ENCODE measurements at regions not wholly inside any gene's neighbourhood (a gene's known extent, or its start where the extent isn't known, plus 50 kb on each side); places are given as distances from the start of the nearest gene placed in this dataset.

- TF ChIP-seq, protein P1, sequence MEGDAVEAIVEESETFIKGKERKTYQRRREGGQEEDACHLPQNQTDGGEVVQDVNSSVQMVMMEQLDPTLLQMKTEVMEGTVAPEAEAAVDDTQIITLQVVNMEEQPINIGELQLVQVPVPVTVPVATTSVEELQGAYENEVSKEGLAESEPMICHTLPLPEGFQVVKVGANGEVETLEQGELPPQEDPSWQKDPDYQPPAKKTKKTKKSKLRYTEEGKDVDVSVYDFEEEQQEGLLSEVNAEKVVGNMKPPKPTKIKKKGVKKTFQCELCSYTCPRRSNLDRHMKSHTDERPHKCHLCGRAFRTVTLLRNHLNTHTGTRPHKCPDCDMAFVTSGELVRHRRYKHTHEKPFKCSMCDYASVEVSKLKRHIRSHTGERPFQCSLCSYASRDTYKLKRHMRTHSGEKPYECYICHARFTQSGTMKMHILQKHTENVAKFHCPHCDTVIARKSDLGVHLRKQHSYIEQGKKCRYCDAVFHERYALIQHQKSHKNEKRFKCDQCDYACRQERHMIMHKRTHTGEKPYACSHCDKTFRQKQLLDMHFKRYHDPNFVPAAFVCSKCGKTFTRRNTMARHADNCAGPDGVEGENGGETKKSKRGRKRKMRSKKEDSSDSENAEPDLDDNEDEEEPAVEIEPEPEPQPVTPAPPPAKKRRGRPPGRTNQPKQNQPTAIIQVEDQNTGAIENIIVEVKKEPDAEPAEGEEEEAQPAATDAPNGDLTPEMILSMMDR (IDR thresholded peaks at IDR 0.05), result no peak
- TF ChIP-seq EZH2 (IDR thresholded peaks at IDR 0.05; ENCODE audit: borderline replicate concordance, insufficient read depth, low read depth, low read length, poor library complexity, severe bottlenecking), result no peak
Observed at GRCh38 chr3:102290241-102290640, 144.6 kb upstream of the ZPLD1 start.

All from B cell (primary cell).